ENCODE measurements at regions not wholly inside any gene's neighbourhood (a gene's known extent, or its start where the extent isn't known, plus 50 kb on each side); places are given as distances from the start of the nearest gene placed in this dataset.

DNA sequence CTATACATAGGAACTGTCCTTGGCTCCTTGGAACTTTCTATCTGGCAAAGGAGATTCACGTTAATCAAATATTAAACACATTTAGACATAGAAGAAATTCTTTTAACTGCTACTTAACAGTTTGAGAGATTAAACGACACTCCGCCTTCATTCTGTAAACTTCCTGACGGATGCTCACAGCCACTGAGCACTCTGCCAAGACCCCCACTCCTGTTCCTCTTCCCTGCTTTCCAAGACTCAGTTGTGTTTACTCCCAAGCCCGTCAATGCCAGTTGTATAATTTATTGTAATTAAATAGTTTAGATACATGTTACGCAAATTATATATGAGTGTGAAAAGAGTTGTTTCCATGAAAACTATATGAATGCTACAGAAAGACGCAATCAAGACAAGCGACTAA, 321.4 kb upstream of the EPHA4 start:
- TF ChIP-seq POLR2A (IDR thresholded peaks at IDR 0.05) (no peak), CTCF (IDR thresholded peaks at IDR 0.05) (no peak)

All from uterus (tissue), 2 donors.